CD4-positive, alpha-beta T cell treated with Interleukin-17A for 4 hours (primary cell): ENCODE measurements at regions not wholly inside any gene's neighbourhood (a gene's known extent, or its start where the extent isn't known, plus 50 kb on each side); places are given as distances from the start of the nearest gene placed in this dataset.

Source experiments
- DNase-seq: peaks from one replicate; pipeline ENCODE4 v3.0.0-alpha.2; 2020; ENCODE audit warnings: mixed read lengths

- no peak for DNase-seq
Observed at GRCh38 chr16:74094514-74094913, 202.1 kb upstream of the PSMD7 start.

DNA sequence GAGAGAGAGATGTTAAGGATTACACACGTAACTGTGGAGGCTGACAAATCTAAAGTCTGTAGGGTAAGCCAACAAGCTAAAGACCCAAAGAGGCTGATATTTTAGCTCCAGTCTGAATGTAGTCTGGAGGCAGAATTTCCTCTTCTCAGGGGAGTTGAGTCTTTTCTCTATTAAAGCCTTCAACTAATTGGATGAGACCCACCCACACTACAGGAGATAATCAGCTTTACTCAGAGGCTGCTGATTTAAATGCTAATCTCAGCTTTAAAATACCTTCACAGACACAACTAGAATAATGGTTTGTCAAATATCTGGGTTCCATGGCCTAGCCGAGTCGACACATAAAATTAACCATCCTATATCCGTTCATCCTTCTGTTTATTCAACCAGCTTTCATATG is 204.3 kb upstream of the PSMD7 start:
- DNase-seq, result no peak

- no peak for DNase-seq
Observed at GRCh38 chr16:74090871-74091270, 205.7 kb upstream of the PSMD7 start.

DNA sequence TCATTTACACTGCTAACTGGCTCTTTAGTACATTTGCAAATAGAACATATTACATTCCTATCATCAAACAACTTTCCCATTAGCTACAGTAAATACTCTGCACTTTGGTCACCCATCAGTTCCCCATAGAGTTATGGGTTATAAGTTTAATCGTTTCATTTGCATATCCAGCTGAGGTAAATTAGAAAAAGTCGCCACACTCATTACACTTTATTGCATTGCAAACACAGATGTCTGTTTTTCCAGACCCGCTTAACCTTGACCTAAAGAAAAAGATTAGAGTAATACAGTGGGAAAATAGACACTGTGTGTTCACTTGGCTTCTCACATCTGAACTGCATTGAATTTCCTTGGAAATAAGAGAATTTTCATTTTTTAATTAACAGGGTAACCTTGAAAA is 213.1 kb upstream of the PSMD7 start:
- no peak for DNase-seq

- no peak for DNase-seq
Observed at GRCh38 chr16:74080311-74080710, 216.3 kb upstream of the PSMD7 start.

DNA sequence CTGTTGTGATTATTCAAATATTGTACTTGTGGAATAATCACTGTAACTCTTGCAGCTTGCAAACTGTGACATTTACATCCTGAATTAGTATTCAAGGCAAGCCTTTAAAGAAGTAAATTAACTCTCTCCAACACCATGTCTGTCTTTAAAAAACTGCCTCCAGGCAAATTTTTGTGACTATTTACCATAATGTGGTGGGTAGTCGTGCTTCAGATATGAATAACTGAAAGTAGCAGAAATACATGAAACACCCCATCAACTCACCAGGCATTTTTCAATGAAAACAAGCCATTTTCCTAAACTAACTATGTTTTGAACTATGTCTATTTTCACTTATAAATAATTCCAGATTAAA is 217.4 kb upstream of the PSMD7 start:
- DNase-seq, result no peak

- DNase-seq, result no peak
Observed at GRCh38 chr16:74078511-74079231, 217.9 kb upstream of the PSMD7 start.

DNA sequence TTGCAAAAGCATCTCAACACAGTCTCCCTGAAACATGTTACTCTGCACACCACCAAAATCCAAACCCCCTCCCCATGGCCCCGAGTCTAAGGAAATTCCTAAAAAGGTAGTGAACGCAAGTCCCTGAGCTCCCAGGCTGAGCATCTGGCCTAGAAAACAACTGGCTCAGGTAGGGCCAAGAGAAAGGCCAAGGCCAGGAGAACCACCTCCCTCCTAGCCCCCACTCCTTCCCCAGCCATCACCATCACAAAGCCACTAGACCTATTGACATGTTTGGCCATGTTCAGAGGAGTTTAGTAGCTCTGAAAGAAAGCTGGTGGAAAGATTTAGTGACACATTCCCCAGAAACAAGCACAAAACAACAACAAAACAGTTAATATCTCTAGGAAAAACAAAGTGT is 220.0 kb upstream of the PSMD7 start:
- DNase-seq, result no peak

DNA sequence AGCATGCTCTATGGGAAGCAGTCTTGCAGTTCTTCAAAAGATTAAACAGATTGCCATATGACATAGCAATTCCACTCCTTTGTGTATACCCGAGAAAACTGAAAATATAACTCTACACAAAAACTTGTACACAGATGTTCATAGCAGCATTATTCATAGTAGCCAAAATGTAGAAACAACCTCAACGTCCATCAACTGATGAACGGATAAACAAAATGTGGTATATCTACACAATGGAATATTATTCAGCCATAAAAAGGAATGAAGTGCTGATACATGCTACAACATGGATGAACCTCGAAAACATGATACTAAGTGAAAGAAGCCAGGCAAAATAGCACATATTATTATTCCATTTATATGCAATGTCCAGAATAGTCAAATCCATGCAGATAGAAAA is 221.2 kb upstream of the PSMD7 start:
- no peak for DNase-seq

- DNase-seq, result no peak
Observed at GRCh38 chr16:74073456-74073855, 223.2 kb upstream of the PSMD7 start.

DNA sequence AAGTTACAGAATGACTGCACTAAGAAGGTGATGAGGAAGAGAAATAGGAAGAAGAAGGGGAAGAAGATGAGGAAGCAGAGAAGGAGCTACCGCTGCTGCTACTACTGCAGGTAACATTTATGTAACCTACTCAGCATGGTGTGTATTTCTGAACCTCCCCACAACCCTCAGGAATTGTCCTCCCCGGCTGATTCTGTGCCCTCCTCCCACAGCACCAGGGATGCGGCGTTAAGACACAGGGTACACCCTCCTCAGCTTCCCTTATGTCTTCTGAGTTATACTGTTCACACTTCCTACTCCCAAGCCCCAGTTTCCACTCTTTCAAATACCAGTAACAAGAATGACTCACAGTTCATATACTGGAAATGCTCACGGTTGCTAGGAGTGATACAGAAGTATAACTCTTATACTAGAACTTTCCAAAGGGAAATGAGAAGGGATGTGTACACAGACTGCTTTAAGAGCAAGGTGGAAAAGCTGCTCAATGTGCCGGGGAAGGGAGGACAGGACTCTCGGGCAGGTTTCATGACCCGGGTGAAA is 224.5 kb upstream of the PSMD7 start:
- DNase-seq, result no peak

- DNase-seq, result no peak
Observed at GRCh38 chr16:74070237-74070636, 226.4 kb upstream of the PSMD7 start.

GRCh38 chr16:74064120-74064735 is 232.4 kb upstream of the PSMD7 start:
- DNase-seq, result no peak

- DNase-seq, result no peak
Observed at GRCh38 chr16:74053826-74054225, 242.8 kb upstream of the PSMD7 start.

- DNase-seq, result no peak
Observed at GRCh38 chr16:74053312-74053711, 243.3 kb upstream of the PSMD7 start.

- DNase-seq, result no peak
Observed at GRCh38 chr16:74052016-74052415, 244.6 kb upstream of the PSMD7 start.

- DNase-seq, result no peak
Observed at GRCh38 chr16:74049027-74049426, 247.6 kb upstream of the PSMD7 start.

DNA sequence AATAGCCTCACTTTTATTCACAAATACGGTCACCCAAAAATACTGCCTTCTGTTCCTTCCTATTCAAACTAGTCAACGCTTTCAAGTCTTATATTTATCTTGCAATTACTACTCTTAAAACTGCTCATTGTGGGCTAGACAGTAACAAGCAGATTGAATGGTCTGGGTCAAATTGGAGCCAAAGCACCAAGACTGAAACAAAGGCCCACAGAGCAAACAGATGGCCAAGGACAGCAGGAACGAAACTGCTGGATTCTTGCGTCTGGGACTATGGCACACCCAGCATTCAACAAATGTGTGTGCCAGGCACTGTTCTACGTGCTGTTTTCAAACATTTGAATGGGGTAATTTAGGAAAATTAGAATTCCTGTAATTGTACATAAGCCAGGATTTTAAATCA is 250.1 kb upstream of the PSMD7 start:
- DNase-seq, result no peak

- DNase-seq, result no peak
Observed at GRCh38 chr16:74045513-74045912, 251.1 kb upstream of the PSMD7 start.

DNA sequence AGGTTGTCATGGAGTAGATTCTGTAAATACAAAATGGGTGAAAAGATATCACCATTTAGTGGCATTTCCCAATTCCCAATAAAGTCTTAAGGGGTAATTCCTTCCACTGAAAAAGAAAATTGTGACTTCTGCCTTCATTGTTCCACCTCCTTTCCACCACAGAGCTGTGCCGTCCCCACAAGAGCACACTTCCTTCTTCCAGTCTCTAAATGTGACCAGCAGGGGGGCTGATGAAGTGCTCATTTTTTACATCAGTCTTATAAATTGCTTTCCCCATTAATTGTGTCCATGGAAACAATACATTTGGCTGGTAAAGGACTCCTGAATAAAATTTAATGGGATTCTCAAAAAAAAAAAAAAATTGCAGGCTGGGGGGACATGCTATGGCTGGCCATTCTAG is 260.8 kb upstream of the PSMD7 start:
- no peak for DNase-seq

GRCh38 chr16:74034862-74035261 is 261.8 kb upstream of the PSMD7 start:
- DNase-seq, result no peak

- no peak for DNase-seq
Observed at GRCh38 chr16:74034200-74034599, 262.4 kb upstream of the PSMD7 start.

- no peak for DNase-seq
Observed at GRCh38 chr16:74033441-74033995, 263.1 kb upstream of the PSMD7 start.

GRCh38 chr16:74031551-74031950 is 265.1 kb upstream of the PSMD7 start:
- no peak for DNase-seq
